ENCODE measurements at regions not wholly inside any gene's neighbourhood (a gene's known extent, or its start where the extent isn't known, plus 50 kb on each side); places are given as distances from the start of the nearest gene placed in this dataset.

DNA sequence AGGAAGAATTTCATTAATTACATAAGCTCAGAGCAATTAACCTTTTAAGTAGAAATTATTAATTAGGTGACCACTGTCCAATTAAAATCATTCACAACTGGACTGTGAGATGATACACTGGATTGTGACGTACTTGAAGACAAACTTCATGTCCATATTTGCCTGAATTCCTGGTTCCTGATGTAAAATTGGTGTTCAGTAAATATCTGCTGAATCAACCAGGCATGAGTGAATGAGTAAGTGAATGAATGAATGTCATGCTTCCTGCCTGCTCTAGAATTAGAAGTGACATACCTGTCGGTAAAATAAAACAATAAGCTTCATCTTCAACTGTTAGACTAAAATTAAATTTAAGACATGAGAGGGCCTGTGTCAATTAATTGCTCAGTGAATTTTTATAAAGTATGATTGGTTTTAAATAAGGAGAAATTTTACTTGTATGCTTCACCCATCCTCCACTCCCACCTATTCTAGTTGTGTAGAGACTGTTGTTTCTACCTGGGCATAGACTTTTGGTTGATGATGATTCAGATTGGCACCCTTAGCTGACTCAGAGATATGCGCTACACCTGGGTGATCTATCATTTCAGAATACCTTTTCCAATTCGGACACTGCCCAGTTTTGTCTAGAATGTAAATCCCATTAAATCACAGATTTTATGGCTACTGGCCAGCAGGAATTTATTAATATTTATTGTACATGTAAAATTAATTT lies 56.9 kb upstream of the PTGS2 start:
- H3K9me1 ChIP-seq (ENCODE audit: control insufficient read depth, insufficient read depth, low read length) = no peaks in the 10 kb centered on the region

DNA sequence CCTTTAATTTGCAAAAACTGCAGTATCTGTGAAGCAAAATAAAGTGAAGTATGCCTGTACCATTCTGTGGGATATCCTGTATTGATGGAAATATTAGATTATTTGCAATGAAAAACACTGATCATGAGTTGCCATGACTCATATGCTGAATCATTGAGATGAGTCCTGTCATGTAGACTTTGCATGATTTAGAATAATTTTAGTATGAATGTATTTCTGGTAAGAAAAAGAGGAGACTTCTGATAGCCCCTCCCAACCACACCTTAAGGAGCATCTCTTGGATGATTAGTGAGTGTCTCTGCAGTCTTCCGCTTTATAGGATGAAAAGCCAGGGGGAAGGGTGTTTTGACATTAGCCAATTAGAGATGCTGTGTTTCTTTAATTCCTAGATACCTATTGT lies 55.2 kb upstream of the PTGS2 start:
- Histone ChIP-seq H3K79me2 (ENCODE audit: control insufficient read depth, insufficient read depth, low read length) (no peaks in the 10 kb centered on the region), H3K27me3 (ENCODE audit: control insufficient read depth in 2 of 2, insufficient read depth in 2 of 2, low read length in 2 of 2) (no peaks in the 10 kb centered on the region), H3K4me3 (no peak overlapping the region), H3K9me1 (ENCODE audit: control insufficient read depth, insufficient read depth, low read length) (no peaks in the 10 kb centered on the region), H3K27ac (ENCODE audit: extremely low read depth, low read depth, low read length) (no peak overlapping the region), H3K4me1 (replicated peaks in 1 of 2; ENCODE audit: control insufficient read depth in 2 of 2, insufficient read depth in 2 of 2, low read length in 2 of 2) (no peaks in the 10 kb centered on the region), H3K9ac (ENCODE audit: insufficient read depth in 1 of 2, low read depth in 2 of 2, low read length in 2 of 2) (no peak overlapping the region), H3K36me3 (ENCODE audit: control insufficient read depth, insufficient read depth, low read length) (no peaks in the 10 kb centered on the region), H2AFZ (ENCODE audit: low read depth, low read length) (no peak overlapping the region), H3K9me3 (replicated peaks; ENCODE audit: control insufficient read depth, insufficient read depth, low read depth, low read length) (peaks cover 1% of the 10 kb centered on the region), H3K4me2 (ENCODE audit: insufficient read depth, low read length) (no peak overlapping the region), H4K20me1 (replicated peaks; ENCODE audit: control insufficient read depth, insufficient read depth, low read length) (no peaks in the 10 kb centered on the region)
- ChIA-PET POLR2A (no interaction called here), CTCF (ENCODE audit: low intra/inter-chr PET ratio) (no interaction called here)
- WGBS (ENCODE audit: insufficient coverage, low coverage, missing lambda C conversion rate) = 0% methylated on average over 1 of the region's 1 CpG
- FAIRE-seq (no peak), ATAC-seq (no peak), DNase-seq (ENCODE audit: extremely low read depth in 1 of 4, low spot score in 3 of 4) (no peak)
- intact Hi-C loops (cut with micrococcal nuclease) = no loop called here
- in situ Hi-C loops (cut with MboI) = no loop called here
- BruUV-seq (replicated peaks) = no TSS peak
- no peak for TF ChIP-seq ZNF785 (CRISPR knock-in tag; IDR thresholded peaks at IDR 0.05)
- TF ChIP-seq ESRRB (CRISPR knock-in tag; IDR thresholded peaks at IDR 0.05; ENCODE audit: borderline replicate concordance) = no peak
- TF ChIP-seq CTBP1 (IDR thresholded peaks at IDR 0.05; ENCODE audit: borderline replicate concordance) = no peak
- TF ChIP-seq ZNF134 (CRISPR knock-in tag; conservative IDR thresholded peaks at IDR 0.05) = no peak
- TF ChIP-seq TOE1 (IDR thresholded peaks at IDR 0.05; ENCODE audit: borderline replicate concordance) = no peak
- no peak for TF ChIP-seq TOE1 (CRISPR knock-in tag; IDR thresholded peaks at IDR 0.05; ENCODE audit: borderline replicate concordance, low read depth)
- TF ChIP-seq MAZ (CRISPR knock-in tag; conservative IDR thresholded peaks at IDR 0.05 in 1 of 2, IDR thresholded peaks at IDR 0.05 in 1 of 2) = no peak
- no peak for TF ChIP-seq TAF1 (IDR thresholded peaks at IDR 0.05; ENCODE audit: control insufficient read depth, extremely low read depth, insufficient read depth, low read length, severe bottlenecking)
- no peak for TF ChIP-seq JUND (IDR thresholded peaks at IDR 0.05; ENCODE audit: borderline replicate concordance, low read depth, low read length)
- TF ChIP-seq JUND (tag; IDR thresholded peaks at IDR 0.05; ENCODE audit: borderline replicate concordance, low read depth, low read length) = no peak
- TF ChIP-seq, protein P1, sequence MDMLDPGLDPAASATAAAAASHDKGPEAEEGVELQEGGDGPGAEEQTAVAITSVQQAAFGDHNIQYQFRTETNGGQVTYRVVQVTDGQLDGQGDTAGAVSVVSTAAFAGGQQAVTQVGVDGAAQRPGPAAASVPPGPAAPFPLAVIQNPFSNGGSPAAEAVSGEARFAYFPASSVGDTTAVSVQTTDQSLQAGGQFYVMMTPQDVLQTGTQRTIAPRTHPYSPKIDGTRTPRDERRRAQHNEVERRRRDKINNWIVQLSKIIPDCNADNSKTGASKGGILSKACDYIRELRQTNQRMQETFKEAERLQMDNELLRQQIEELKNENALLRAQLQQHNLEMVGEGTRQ (CRISPR knock-in tag; IDR thresholded peaks at IDR 0.05) = no peak
- no peak for TF ChIP-seq NCOA1 (IDR thresholded peaks at IDR 0.05; ENCODE audit: low read depth)

More for the DNA sequence above, 56.9 kb upstream of the PTGS2 start:
- Histone ChIP-seq H3K4me1 (replicated peaks in 1 of 2; ENCODE audit: control insufficient read depth in 2 of 2, insufficient read depth in 2 of 2, low read length in 2 of 2) (no peaks in the 10 kb centered on the region), H3K27me3 (ENCODE audit: control insufficient read depth in 2 of 2, insufficient read depth in 2 of 2, low read length in 2 of 2) (no peaks in the 10 kb centered on the region), H3K79me2 (ENCODE audit: control insufficient read depth, insufficient read depth, low read length) (no peaks in the 10 kb centered on the region), H4K20me1 (replicated peaks; ENCODE audit: control insufficient read depth, insufficient read depth, low read length) (no peaks in the 10 kb centered on the region), H2AFZ (ENCODE audit: low read depth, low read length) (no peak overlapping the region), H3K4me2 (ENCODE audit: insufficient read depth, low read length) (no peak overlapping the region), H3K9me3 (replicated peaks; ENCODE audit: control insufficient read depth, insufficient read depth, low read depth, low read length) (no peaks in the 10 kb centered on the region; the same call in 1 of the 2 replicates), H3K27ac (ENCODE audit: extremely low read depth, low read depth, low read length) (no peak overlapping the region), H3K4me3 (no peak overlapping the region), H3K9ac (ENCODE audit: insufficient read depth in 1 of 2, low read depth in 2 of 2, low read length in 2 of 2) (no peak overlapping the region), H3K36me3 (ENCODE audit: control insufficient read depth, insufficient read depth, low read length) (no peaks in the 10 kb centered on the region)
- in situ Hi-C loops (cut with MboI) = no loop called here
- DNase-seq (ENCODE audit: extremely low read depth in 1 of 4, low spot score in 3 of 4) = no peak
- 0% methylated on average over 4 of the region's 4 CpGs for WGBS (ENCODE audit: insufficient coverage, low coverage, missing lambda C conversion rate)
- POLR2A ChIA-PET = no interaction called here
- no peak for FAIRE-seq
- TF ChIP-seq PHF8 (IDR thresholded peaks at IDR 0.05; ENCODE audit: borderline replicate concordance, low read length) = 0 out of 2 replicates have a peak, but pooled peaks have one; percentile 18
- no peak for TF ChIP-seq MTA3 (IDR thresholded peaks at IDR 0.05; ENCODE audit: borderline replicate concordance)
- no peak for ATAC-seq
- BruUV-seq (replicated peaks) = no TSS peak
- CTCF ChIA-PET (ENCODE audit: low intra/inter-chr PET ratio) = no interaction called here
- intact Hi-C loops (cut with micrococcal nuclease) = no loop called here

Data from K562 (cell line).